Mucosa of rectum (tissue), 2 donors: ENCODE measurements at regions not wholly inside any gene's neighbourhood (a gene's known extent, or its start where the extent isn't known, plus 50 kb on each side); places are given as distances from the start of the nearest gene placed in this dataset.

ENCODE experiments used
- H3K27ac ChIP-seq, 2 donors: one replicate each; pipeline ENCODE4 v1.7.0; 2013; ENCODE audit warnings: inconsistent platforms in 2 of 2, low read depth in 2 of 2, low read length in 2 of 2
- H3K27me3 ChIP-seq, 2 donors: one replicate each; pipeline ENCODE4 v1.7.0; 2013; ENCODE audit warnings: low read length in 2 of 2; ENCODE audit not compliant: control insufficient read depth in 2 of 2, insufficient read depth in 2 of 2
- H3K36me3 ChIP-seq, 2 donors: one replicate each; pipeline ENCODE4 v1.7.0; 2013; ENCODE audit warnings: low read length in 2 of 2; ENCODE audit not compliant: control insufficient read depth in 2 of 2, insufficient read depth in 2 of 2
- H3K4me1 ChIP-seq, 2 donors: one replicate each; pipeline ENCODE4 v1.7.0; 2013; ENCODE audit warnings: low read length in 2 of 2, mild to moderate bottlenecking in 1 of 2; ENCODE audit not compliant: control insufficient read depth in 2 of 2, insufficient read depth in 2 of 2
- H3K4me3 ChIP-seq, 2 donors: one replicate each; pipeline ENCODE4 v1.7.0; 2013; ENCODE audit warnings: low read length in 2 of 2
- H3K9ac ChIP-seq, 2 donors: one replicate each; pipeline ENCODE4 v1.7.0; 2013; ENCODE audit warnings: low read length in 2 of 2, low read depth in 1 of 2, mild to moderate bottlenecking in 1 of 2
- H3K9me3 ChIP-seq, 2 donors: one replicate each; pipeline ENCODE4 v1.7.0; 2013; ENCODE audit warnings: low read length in 2 of 2; ENCODE audit not compliant: control insufficient read depth in 2 of 2
- donor health status: healthy.
- donor health status: Normal muscosa, but diverticular disease.

- Histone ChIP-seq H3K27me3 (no peaks in the 10 kb centered on the region), H3K4me1 (no peaks in the 10 kb centered on the region), H3K36me3 (no peaks in the 10 kb centered on the region), H3K9me3 (no peaks in the 10 kb centered on the region), H3K27ac (no peak overlapping the region), H3K4me3 (no peak overlapping the region), H3K9ac (no peak overlapping the region)
Observed at GRCh38 chr5:155941340-155941739, 385.6 kb upstream of the SGCD start.

- Histone ChIP-seq H3K36me3 (no peaks in the 10 kb centered on the region), H3K27me3 (no peaks in the 10 kb centered on the region), H3K9ac (no peak overlapping the region), H3K9me3 (no peaks in the 10 kb centered on the region), H3K4me3 (no peak overlapping the region), H3K27ac (no peak overlapping the region), H3K4me1 (no peaks in the 10 kb centered on the region)
Observed at GRCh38 chr5:155943516-155944407, 383.2 kb upstream of the SGCD start.

GRCh38 chr5:155947394-155948062 is 379.4 kb upstream of the SGCD start:
- Histone ChIP-seq H3K27ac (no peak overlapping the region), H3K9me3 (no peaks in the 10 kb centered on the region), H3K27me3 (no peaks in the 10 kb centered on the region), H3K4me1 (no peaks in the 10 kb centered on the region), H3K36me3 (no peaks in the 10 kb centered on the region), H3K9ac (no peak overlapping the region), H3K4me3 (no peak overlapping the region)

GRCh38 chr5:155948576-155948975 is 378.4 kb upstream of the SGCD start:
- Histone ChIP-seq H3K9ac (no peak overlapping the region), H3K36me3 (no peaks in the 10 kb centered on the region), H3K9me3 (no peaks in the 10 kb centered on the region), H3K27me3 (no peaks in the 10 kb centered on the region), H3K4me3 (no peak overlapping the region), H3K4me1 (no peaks in the 10 kb centered on the region), H3K27ac (no peak overlapping the region)

GRCh38 chr5:155952486-155953089 is 374.4 kb upstream of the SGCD start:
- Histone ChIP-seq H3K27ac (no peak overlapping the region), H3K4me1 (no peaks in the 10 kb centered on the region), H3K9ac (no peak overlapping the region), H3K36me3 (no peaks in the 10 kb centered on the region), H3K4me3 (no peak overlapping the region), H3K9me3 (no peaks in the 10 kb centered on the region), H3K27me3 (no peaks in the 10 kb centered on the region)

- no peak overlapping the region for H3K4me3 ChIP-seq
- H3K36me3 ChIP-seq = no peaks in the 10 kb centered on the region
- no peaks in the 10 kb centered on the region for H3K9me3 ChIP-seq
- H3K27me3 ChIP-seq = no peaks in the 10 kb centered on the region
- no peaks in the 10 kb centered on the region for H3K4me1 ChIP-seq
- H3K9ac ChIP-seq = no peak overlapping the region
- H3K27ac ChIP-seq = no peak overlapping the region
Observed at GRCh38 chr5:155953335-155953734, 373.6 kb upstream of the SGCD start.

- Histone ChIP-seq H3K27me3 (no peaks in the 10 kb centered on the region), H3K9ac (no peak overlapping the region), H3K9me3 (no peaks in the 10 kb centered on the region), H3K4me1 (no peaks in the 10 kb centered on the region), H3K27ac (no peak overlapping the region), H3K36me3 (no peaks in the 10 kb centered on the region), H3K4me3 (no peak overlapping the region)
Observed at GRCh38 chr5:155954701-155955445, 372.1 kb upstream of the SGCD start.

- H3K27me3 ChIP-seq = no peaks in the 10 kb centered on the region
- no peak overlapping the region for H3K27ac ChIP-seq
- no peak overlapping the region for H3K4me3 ChIP-seq
- H3K9ac ChIP-seq = no peak overlapping the region
- no peaks in the 10 kb centered on the region for H3K4me1 ChIP-seq
- H3K36me3 ChIP-seq = no peaks in the 10 kb centered on the region
- H3K9me3 ChIP-seq = no peaks in the 10 kb centered on the region
Observed at GRCh38 chr5:155957884-155958283, 369.1 kb upstream of the SGCD start.

- H3K27me3 ChIP-seq = no peaks in the 10 kb centered on the region
- no peaks in the 10 kb centered on the region for H3K9me3 ChIP-seq
- H3K36me3 ChIP-seq = no peaks in the 10 kb centered on the region
- H3K27ac ChIP-seq = no peak overlapping the region
- H3K4me3 ChIP-seq = no peak overlapping the region
- no peak overlapping the region for H3K9ac ChIP-seq
- H3K4me1 ChIP-seq = no peaks in the 10 kb centered on the region
Observed at GRCh38 chr5:155959082-155959481, 367.9 kb upstream of the SGCD start.

GRCh38 chr5:155960177-155960576 is 366.8 kb upstream of the SGCD start:
- no peak overlapping the region for H3K9ac ChIP-seq
- no peaks in the 10 kb centered on the region for H3K4me1 ChIP-seq
- no peak overlapping the region for H3K27ac ChIP-seq
- no peaks in the 10 kb centered on the region for H3K27me3 ChIP-seq
- H3K36me3 ChIP-seq = no peaks in the 10 kb centered on the region
- H3K4me3 ChIP-seq = no peak overlapping the region
- H3K9me3 ChIP-seq = no peaks in the 10 kb centered on the region
